Testis (tissue), 2 donors: ENCODE measurements at regions not wholly inside any gene's neighbourhood (a gene's known extent, or its start where the extent isn't known, plus 50 kb on each side); places are given as distances from the start of the nearest gene placed in this dataset.

Experiments used
- DNase-seq: peaks from one replicate; pipeline ENCODE4 v3.0.0-alpha.2; 2019
- H3K27ac ChIP-seq, 2 donors: fragments of 200-600 bp; sonication (generic); one replicate each; pipeline ENCODE4 v1.5.1; 2019
- H3K27me3 ChIP-seq: fragments of 200-600 bp; sonication (generic); one replicate; pipeline ENCODE4 v1.5.1; 2019
- H3K36me3 ChIP-seq: fragments of 200-600 bp; sonication (generic); one replicate; pipeline ENCODE4 v1.5.1; 2017; ENCODE audit warnings: low read depth; ENCODE audit errors: missing control alignments
- H3K4me1 ChIP-seq: fragments of 200-600 bp; sonication (generic); one replicate; pipeline ENCODE4 v1.5.1; 2019
- H3K4me3 ChIP-seq, 2 donors: fragments of 200-600 bp; sonication (generic); one replicate each; pipeline ENCODE4 v1.5.1; 2017 to 2019
- H3K9me3 ChIP-seq: fragments of 200-600 bp; sonication (generic); one replicate; pipeline ENCODE4 v1.5.1; 2017
- POLR2A ChIP-seq: fragments of 450-650 bp; IDR thresholded peaks from one replicate; pipeline ENCODE4 v1.6.1; 2017; ENCODE audit warnings: antibody characterized with exemption, mild to moderate bottlenecking, moderate library complexity
- WGBS, 2 donors: methylation state at CpG; one replicate each; pipeline ENCODE4 v1.1.5; 2018; 5-methylcytosine and 5-hydroxymethylcytosine counted together
- intact Hi-C: fragments of 100-400 bp; cut with DNase I; formaldehyde crosslinking; loops from one replicate; pipeline ENCODE4 v1.15.1; 2023; ENCODE audit warnings: low total_unique reads
- TF ChIP-seq, protein P1 (sequence below), 3 experiments: fragments of 450-650 bp in 2 of 3; fragments of 200-600 bp in 1 of 3; sonication (generic) in 1 of 3; IDR thresholded peaks; one replicate each; pipeline ENCODE4 v1.5.1; 2016 to 2019; ENCODE audit warnings: antibody characterized with exemption in 3 of 3, mild to moderate bottlenecking in 2 of 3, moderate library complexity in 1 of 3

DNA sequence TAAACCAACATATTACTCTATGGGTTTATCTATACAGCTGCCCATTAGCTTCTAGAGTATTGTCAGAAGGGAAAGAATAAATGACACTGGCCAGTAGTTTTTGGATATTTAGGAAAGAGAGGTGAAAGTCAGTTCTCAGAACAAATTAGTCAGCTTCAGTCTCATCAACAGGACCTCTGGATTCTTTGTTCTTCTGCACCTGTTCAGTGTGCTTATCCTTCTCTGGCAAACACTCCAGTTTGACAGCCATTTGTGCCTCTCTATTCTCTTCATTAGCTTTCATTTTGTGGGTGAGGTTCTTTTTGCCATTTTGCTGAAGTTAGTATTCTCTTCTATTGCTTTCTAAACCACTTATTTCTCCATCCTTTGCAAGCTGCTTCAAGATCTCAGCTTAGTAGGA, 107.0 kb downstream of the PCDH18 start:
- intact Hi-C loops = no loop called here
- H3K9me3 ChIP-seq = no peaks in the 10 kb centered on the region
- no peak overlapping the region for H3K4me3 ChIP-seq
- H3K4me1 ChIP-seq = no peaks in the 10 kb centered on the region
- TF ChIP-seq, protein P1, sequence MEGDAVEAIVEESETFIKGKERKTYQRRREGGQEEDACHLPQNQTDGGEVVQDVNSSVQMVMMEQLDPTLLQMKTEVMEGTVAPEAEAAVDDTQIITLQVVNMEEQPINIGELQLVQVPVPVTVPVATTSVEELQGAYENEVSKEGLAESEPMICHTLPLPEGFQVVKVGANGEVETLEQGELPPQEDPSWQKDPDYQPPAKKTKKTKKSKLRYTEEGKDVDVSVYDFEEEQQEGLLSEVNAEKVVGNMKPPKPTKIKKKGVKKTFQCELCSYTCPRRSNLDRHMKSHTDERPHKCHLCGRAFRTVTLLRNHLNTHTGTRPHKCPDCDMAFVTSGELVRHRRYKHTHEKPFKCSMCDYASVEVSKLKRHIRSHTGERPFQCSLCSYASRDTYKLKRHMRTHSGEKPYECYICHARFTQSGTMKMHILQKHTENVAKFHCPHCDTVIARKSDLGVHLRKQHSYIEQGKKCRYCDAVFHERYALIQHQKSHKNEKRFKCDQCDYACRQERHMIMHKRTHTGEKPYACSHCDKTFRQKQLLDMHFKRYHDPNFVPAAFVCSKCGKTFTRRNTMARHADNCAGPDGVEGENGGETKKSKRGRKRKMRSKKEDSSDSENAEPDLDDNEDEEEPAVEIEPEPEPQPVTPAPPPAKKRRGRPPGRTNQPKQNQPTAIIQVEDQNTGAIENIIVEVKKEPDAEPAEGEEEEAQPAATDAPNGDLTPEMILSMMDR (IDR thresholded peaks at IDR 0.05) = no peak
- no peak for TF ChIP-seq POLR2A
- no peaks in the 10 kb centered on the region for H3K27me3 ChIP-seq
- no peaks in the 10 kb centered on the region for H3K36me3 ChIP-seq
- no peak for DNase-seq
- H3K27ac ChIP-seq = no peak overlapping the region

DNA sequence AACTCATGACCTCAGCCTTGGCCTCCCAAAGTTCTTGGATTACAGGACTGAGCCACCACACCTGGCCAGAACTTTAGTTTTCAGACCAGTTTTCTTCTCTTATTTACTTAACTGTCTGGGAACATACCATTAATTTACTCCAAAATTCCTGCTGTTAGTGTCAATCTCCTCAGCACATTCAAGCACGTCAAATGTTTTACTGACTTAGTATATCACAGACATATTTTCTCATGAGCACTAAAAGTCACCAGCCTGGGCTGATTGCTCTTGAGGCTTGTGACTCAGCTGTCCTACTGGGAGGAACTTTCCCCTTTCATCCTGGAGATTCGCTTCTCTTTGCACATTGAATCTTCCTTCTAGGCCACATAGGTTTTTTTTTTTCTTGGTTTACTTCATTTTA, 109.6 kb downstream of the PCDH18 start:
- WGBS, 2 donors = 78 to 85% methylated on average over 2 of the region's 2 CpGs
- TF ChIP-seq, protein P1 (IDR thresholded peaks at IDR 0.05) = no peak
- no peak for TF ChIP-seq POLR2A
- Histone ChIP-seq H3K9me3 (no peaks in the 10 kb centered on the region), H3K4me1 (no peaks in the 10 kb centered on the region), H3K4me3 (no peak overlapping the region), H3K36me3 (no peaks in the 10 kb centered on the region), H3K27me3 (no peaks in the 10 kb centered on the region), H3K27ac (no peak overlapping the region)
- no peak for DNase-seq
- intact Hi-C loops = no loop called here

DNA sequence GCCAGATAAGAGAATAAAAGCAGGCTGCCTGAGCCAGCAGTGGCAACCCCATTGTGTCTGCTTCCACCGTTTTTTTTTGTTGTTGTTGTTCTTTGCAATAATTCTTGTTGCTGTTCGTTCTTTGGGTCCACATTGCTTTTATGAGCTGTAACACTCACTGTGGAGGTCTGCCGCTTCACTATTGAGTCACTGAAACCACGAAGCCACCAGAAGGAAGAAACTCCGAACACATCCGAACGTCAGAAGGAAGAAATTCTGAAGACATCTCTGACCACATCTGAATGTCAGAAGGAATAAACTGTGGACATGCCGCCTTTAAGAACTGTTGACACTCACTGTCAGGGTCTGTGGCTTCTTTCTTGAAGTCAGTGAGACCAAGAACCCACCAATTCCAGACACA, 110.5 kb downstream of the PCDH18 start:
- intact Hi-C loops = no loop called here
- no peak for DNase-seq
- no peaks in the 10 kb centered on the region for H3K36me3 ChIP-seq
- 60 to 68% methylated on average over 8 of the region's 8 CpGs for WGBS, 2 donors
- no peaks in the 10 kb centered on the region for H3K27me3 ChIP-seq
- no peak overlapping the region for H3K27ac ChIP-seq
- no peak overlapping the region for H3K4me3 ChIP-seq
- TF ChIP-seq POLR2A = no peak
- TF ChIP-seq, protein P1 (IDR thresholded peaks at IDR 0.05) = no peak
- no peaks in the 10 kb centered on the region for H3K9me3 ChIP-seq
- no peaks in the 10 kb centered on the region for H3K4me1 ChIP-seq

DNA sequence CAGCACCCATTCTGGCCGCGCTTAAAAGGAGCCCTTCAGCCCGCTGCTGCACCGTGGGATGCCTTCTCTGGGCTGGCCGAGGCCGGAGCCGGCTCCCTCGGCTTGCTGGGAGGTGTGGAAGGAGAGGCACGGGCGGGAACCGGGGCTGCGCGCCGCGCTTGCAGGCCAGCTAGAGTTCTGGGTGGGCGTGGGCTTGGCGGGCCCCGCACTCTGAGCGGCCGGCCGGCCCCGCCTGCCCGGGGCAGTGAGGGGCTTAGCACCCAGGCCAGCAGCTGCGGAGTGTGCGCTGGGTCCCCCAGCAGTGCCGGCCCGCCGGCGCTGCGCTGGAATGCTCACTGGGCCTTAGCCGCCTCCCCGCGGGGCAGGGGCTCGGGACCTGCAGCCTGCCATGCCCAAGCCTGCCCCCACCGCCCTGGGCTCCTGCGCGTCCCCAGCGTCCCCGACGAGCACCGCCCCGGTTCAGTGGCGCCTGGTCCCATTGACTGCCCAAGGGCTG, 111.3 kb downstream of the PCDH18 start:
- Histone ChIP-seq H3K27ac (no peak overlapping the region), H3K36me3 (no peaks in the 10 kb centered on the region), H3K4me3 (peak overlapping the region; percentile 34 to 50), H3K4me1 (no peaks in the 10 kb centered on the region), H3K27me3 (no peaks in the 10 kb centered on the region), H3K9me3 (no peaks in the 10 kb centered on the region)
- WGBS, 2 donors = 62 to 88% methylated on average over 13 to 17 of the region's 43 CpGs
- intact Hi-C loops = no loop called here
- no peak for DNase-seq
- TF ChIP-seq, protein P1 (IDR thresholded peaks at IDR 0.05) = no peak
- no peak for TF ChIP-seq POLR2A

DNA sequence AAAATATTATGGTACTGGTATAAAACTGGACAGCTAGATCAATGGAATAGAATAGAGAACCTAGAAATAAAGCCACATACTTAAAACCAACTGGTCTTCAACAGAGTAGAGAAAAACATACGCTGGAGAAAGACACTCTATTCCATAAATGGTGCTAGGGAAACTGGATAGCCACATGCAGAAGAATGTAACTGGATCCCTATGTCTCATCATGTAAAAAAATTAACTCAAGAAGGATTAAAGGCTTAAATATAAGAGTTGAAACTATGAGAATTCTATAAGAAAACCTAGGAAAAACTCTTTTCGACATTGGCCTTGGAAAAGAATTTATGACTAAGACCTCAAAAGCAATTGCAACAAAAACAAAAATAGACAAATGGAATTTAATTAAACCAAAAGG, 114.6 kb downstream of the PCDH18 start:
- no peak overlapping the region for H3K4me3 ChIP-seq
- DNase-seq = no peak
- no peaks in the 10 kb centered on the region for H3K4me1 ChIP-seq
- H3K27me3 ChIP-seq = no peaks in the 10 kb centered on the region
- no peak overlapping the region for H3K27ac ChIP-seq
- TF ChIP-seq, protein P1 (IDR thresholded peaks at IDR 0.05) = no peak
- TF ChIP-seq POLR2A = no peak
- H3K36me3 ChIP-seq = no peaks in the 10 kb centered on the region
- no peaks in the 10 kb centered on the region for H3K9me3 ChIP-seq
- WGBS, 2 donors = 76 to 77% methylated on average over 2 of the region's 2 CpGs
- intact Hi-C loops = no loop called here
